ENCODE measurements at regions not wholly inside any gene's neighbourhood (a gene's known extent, or its start where the extent isn't known, plus 50 kb on each side); places are given as distances from the start of the nearest gene placed in this dataset.

DNA sequence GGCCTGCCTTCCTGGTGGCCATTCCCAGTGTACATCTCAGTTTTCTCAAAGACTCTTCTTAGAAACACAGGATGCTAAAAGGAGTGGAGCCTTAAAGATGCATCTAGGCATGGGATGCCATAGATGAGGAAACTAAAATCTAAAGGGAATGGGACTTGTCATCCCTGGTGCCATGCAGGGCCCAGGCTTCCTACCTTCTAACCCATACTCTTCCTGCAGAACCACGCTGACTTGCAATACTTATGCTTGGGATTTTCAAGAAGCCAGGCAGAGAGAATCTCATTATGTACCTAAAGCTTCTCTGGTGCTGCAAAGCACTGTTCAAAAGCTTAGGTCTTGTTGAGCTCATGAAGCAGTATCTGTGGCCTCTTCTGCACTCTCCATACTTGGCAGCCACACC, 329.1 kb downstream of the CYRIA start:
- Histone ChIP-seq H4K8ac (replicated peaks; ENCODE audit: insufficient read length, low read depth, low read length) (no peak overlapping the region), H3K14ac (ENCODE audit: insufficient read depth, low read length) (no peak overlapping the region), H3K18ac (ENCODE audit: insufficient read length, low read depth, low read length) (no peak overlapping the region), H3K27ac (ENCODE audit: insufficient read length, low read depth, low read length) (no peak overlapping the region), H3K56ac (ENCODE audit: insufficient read length, low read depth, low read length) (no peak overlapping the region), H3K23ac (ENCODE audit: insufficient read length, low read depth, low read length) (no peak overlapping the region), H3K9me3 (ENCODE audit: control insufficient read depth, low read depth, low read length) (no peaks in the 10 kb centered on the region), H2BK15ac (ENCODE audit: low read depth, low read length) (no peak overlapping the region), H3K4me1 (ENCODE audit: insufficient read depth, low read length) (peaks cover 3% of the 10 kb centered on the region; the same call in 1 of the 2 replicates), H2AK5ac (ENCODE audit: insufficient read length, low read length) (no peak overlapping the region), H4K20me1 (ENCODE audit: control insufficient read depth, insufficient read depth, insufficient read length) (no peaks in the 10 kb centered on the region), H3K79me1 (ENCODE audit: insufficient read depth, low read depth, low read length, poor library complexity, severe bottlenecking) (no peaks in the 10 kb centered on the region), H4K5ac (ENCODE audit: insufficient read length, low read depth, low read length) (no peak overlapping the region), H3K9ac (ENCODE audit: extremely low read depth, insufficient read length, low read length) (no peak overlapping the region), H2BK20ac (ENCODE audit: low read depth, low read length, poor library complexity, severe bottlenecking) (no peak overlapping the region), H3K79me2 (ENCODE audit: insufficient read depth, low read length) (no peaks in the 10 kb centered on the region), H3K23me2 (ENCODE audit: insufficient read length, low read depth, low read length, poor library complexity, severe bottlenecking) (no peaks in the 10 kb centered on the region), H2BK12ac (ENCODE audit: insufficient read length, low read depth, low read length) (no peak overlapping the region), H3K4ac (ENCODE audit: low read depth, low read length) (no peak overlapping the region), H2AFZ (ENCODE audit: low read length) (no peak overlapping the region), H4K91ac (ENCODE audit: insufficient read length, low read depth, low read length) (no peak overlapping the region), H2BK120ac (ENCODE audit: low read depth, low read length, poor library complexity, severe bottlenecking) (no peak overlapping the region), H2BK5ac (ENCODE audit: insufficient read length, low read length) (no peak overlapping the region), H3K27me3 (ENCODE audit: insufficient read depth, low read length) (no peaks in the 10 kb centered on the region), H3K4me2 (ENCODE audit: insufficient read depth, insufficient read length, low read length) (no peak overlapping the region), H3T11ph (ENCODE audit: low read length) (no peak overlapping the region)
- H3K27ac Mint-ChIP-seq: no peak overlapping the region
- peaks cover 8 to 12% of the 10 kb centered on the region in 2 experiments for H3K9me3 Mint-ChIP-seq
- no peak overlapping the region for H3K4me3 Mint-ChIP-seq
- peaks cover 0 to 6% (median 0%) of the 10 kb centered on the region in 3 experiments; a peak in 2 of 7 replicates for H3K36me3 Mint-ChIP-seq (ENCODE audit: insufficient read depth in 1 of 3, low read depth in 3 of 3)
- TF ChIP-seq, protein P1, sequence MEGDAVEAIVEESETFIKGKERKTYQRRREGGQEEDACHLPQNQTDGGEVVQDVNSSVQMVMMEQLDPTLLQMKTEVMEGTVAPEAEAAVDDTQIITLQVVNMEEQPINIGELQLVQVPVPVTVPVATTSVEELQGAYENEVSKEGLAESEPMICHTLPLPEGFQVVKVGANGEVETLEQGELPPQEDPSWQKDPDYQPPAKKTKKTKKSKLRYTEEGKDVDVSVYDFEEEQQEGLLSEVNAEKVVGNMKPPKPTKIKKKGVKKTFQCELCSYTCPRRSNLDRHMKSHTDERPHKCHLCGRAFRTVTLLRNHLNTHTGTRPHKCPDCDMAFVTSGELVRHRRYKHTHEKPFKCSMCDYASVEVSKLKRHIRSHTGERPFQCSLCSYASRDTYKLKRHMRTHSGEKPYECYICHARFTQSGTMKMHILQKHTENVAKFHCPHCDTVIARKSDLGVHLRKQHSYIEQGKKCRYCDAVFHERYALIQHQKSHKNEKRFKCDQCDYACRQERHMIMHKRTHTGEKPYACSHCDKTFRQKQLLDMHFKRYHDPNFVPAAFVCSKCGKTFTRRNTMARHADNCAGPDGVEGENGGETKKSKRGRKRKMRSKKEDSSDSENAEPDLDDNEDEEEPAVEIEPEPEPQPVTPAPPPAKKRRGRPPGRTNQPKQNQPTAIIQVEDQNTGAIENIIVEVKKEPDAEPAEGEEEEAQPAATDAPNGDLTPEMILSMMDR (conservative IDR thresholded peaks at IDR 0.05): no peak
- no peak for DNase-seq
- peaks cover 7 to 12% of the 10 kb centered on the region in 2 experiments for H3K4me1 Mint-ChIP-seq
- no CpG with 5 or more reads among the region's 1 CpG for WGBS (ENCODE audit: extremely low coverage, insufficient read length, low lambda C conversion rate)
- no peaks in the 10 kb centered on the region; the same call in 1 of the 2 replicates for H3K27me3 Mint-ChIP-seq (ENCODE audit: low read depth)

Measured in H9 (cell line).